Mesodermal cell (in vitro differentiated cells): ENCODE measurements at regions not wholly inside any gene's neighbourhood (a gene's known extent, or its start where the extent isn't known, plus 50 kb on each side); places are given as distances from the start of the nearest gene placed in this dataset.
"Not testable (repeated sequence)": the region's sequence is repeated elsewhere in the genome, so short reads cannot be mapped to it uniquely, and the experiment has no call there.

ENCODE experiments used
- H3K27ac ChIP-seq: 2 replicates; pipeline ENCODE4 v1.7.0; 2013; ENCODE audit warnings: mild to moderate bottlenecking, low read depth, low read length, moderate library complexity; ENCODE audit not compliant: severe bottlenecking
- H3K36me3 ChIP-seq: 2 replicates; pipeline ENCODE4 v1.7.1; 2013; ENCODE audit warnings: mild to moderate bottlenecking, low read length, moderate library complexity; ENCODE audit not compliant: control insufficient read depth, insufficient read depth
- H3K4me1 ChIP-seq: one replicate; pipeline ENCODE4 v1.7.1; 2013; ENCODE audit warnings: mild to moderate bottlenecking, low read length; ENCODE audit not compliant: insufficient read depth, control insufficient read depth, poor library complexity, severe bottlenecking
- H3K4me3 ChIP-seq: 2 replicates; pipeline ENCODE4 v1.7.0; 2013; ENCODE audit warnings: low read length, control low read depth, mild to moderate bottlenecking; ENCODE audit not compliant: insufficient read depth, poor library complexity, severe bottlenecking; ENCODE audit errors: extremely low read depth
- H3K9me3 ChIP-seq: 2 replicates; pipeline ENCODE4 v1.7.1; 2013; ENCODE audit warnings: mild to moderate bottlenecking, low read length, moderate library complexity; ENCODE audit not compliant: control insufficient read depth
- WGBS, 2 experiments: methylation state at CpG; one replicate each; pipeline ENCODE4 v1.1.5; 2013; ENCODE audit warnings: missing lambda C conversion rate in 2 of 2; ENCODE audit not compliant: insufficient coverage in 2 of 2; 5-methylcytosine and 5-hydroxymethylcytosine counted together

- not testable (repeated sequence) for H3K27ac ChIP-seq, H3K9me3 ChIP-seq, H3K4me1 ChIP-seq, H3K4me3 ChIP-seq, H3K36me3 ChIP-seq
- WGBS, 2 experiments = 100% methylated on average over 1 of the region's 1 CpG; no CpG with 5 or more reads in 1 of the 2 experiments
These were observed 86.7 kb upstream of the CDC42EP3 start for GRCh38 chr2:37758141-37758601.

GRCh38 chr2:37759989-37760388, 88.5 kb upstream of the CDC42EP3 start:
- WGBS, 2 experiments = no CpG with 5 or more reads among the region's 1 CpG
- not testable (repeated sequence) for H3K36me3 ChIP-seq, H3K9me3 ChIP-seq, H3K27ac ChIP-seq, H3K4me1 ChIP-seq, H3K4me3 ChIP-seq

- Histone ChIP-seq H3K4me1 (peaks cover 12% of the 10 kb centered on the region), H3K36me3 (no peaks in the 10 kb centered on the region), H3K27ac (no peak overlapping the region), H3K4me3 (no peak overlapping the region), H3K9me3 (peaks cover 8% of the 10 kb centered on the region)
- WGBS, 2 experiments = 80 to 100% methylated on average over 1 to 2 of the region's 6 CpGs
These were observed 89.0 kb upstream of the CDC42EP3 start for GRCh38 chr2:37760471-37760870.

- 90 to 100% methylated on average over 1 to 2 of the region's 2 CpGs for WGBS, 2 experiments
- H3K9me3 ChIP-seq, H3K36me3 ChIP-seq, H3K4me3 ChIP-seq, H3K27ac ChIP-seq: not testable (repeated sequence)
- H3K4me1 ChIP-seq = peaks cover 29% of the 10 kb centered on the region
These were observed 90.8 kb upstream of the CDC42EP3 start for GRCh38 chr2:37762281-37762680.

- 69 to 83% methylated on average over 1 to 2 of the region's 2 CpGs for WGBS, 2 experiments
- Histone ChIP-seq H3K36me3 (no peaks in the 10 kb centered on the region), H3K4me1 (peaks cover 50% of the 10 kb centered on the region), H3K27ac (no peak overlapping the region), H3K4me3 (no peak overlapping the region), H3K9me3 (peaks cover 8% of the 10 kb centered on the region)
These were observed 93.3 kb upstream of the CDC42EP3 start for GRCh38 chr2:37764739-37765138.

- peaks cover 15% of the 10 kb centered on the region for H3K9me3 ChIP-seq
- WGBS, 2 experiments = 0 to 23% methylated on average over 2 to 3 of the region's 3 CpGs
- H3K36me3 ChIP-seq = no peaks in the 10 kb centered on the region
- H3K4me3 ChIP-seq = no peak overlapping the region
- H3K4me1 ChIP-seq = peaks cover 50% of the 10 kb centered on the region
- peak overlapping the region; percentile 93 for H3K27ac ChIP-seq
These were observed 94.7 kb upstream of the CDC42EP3 start for GRCh38 chr2:37766106-37766505.

GRCh38 chr2:37767046-37767445, 95.6 kb upstream of the CDC42EP3 start:
- peaks cover 59% of the 10 kb centered on the region for H3K4me1 ChIP-seq

GRCh38 chr2:37767959-37768925, 96.8 kb upstream of the CDC42EP3 start:
- Histone ChIP-seq H3K4me3 (no peak overlapping the region), H3K27ac (peak overlapping the region; percentile 69)

More at GRCh38 chr2:37767046-37767445, 95.6 kb upstream of the CDC42EP3 start:
- Histone ChIP-seq H3K27ac (no peak overlapping the region), H3K36me3 (no peaks in the 10 kb centered on the region), H3K4me3 (no peak overlapping the region), H3K9me3 (peaks cover 19% of the 10 kb centered on the region)

GRCh38 chr2:37769551-37769950, 98.1 kb upstream of the CDC42EP3 start:
- H3K4me3 ChIP-seq = no peak overlapping the region
- peaks cover 11% of the 10 kb centered on the region for H3K9me3 ChIP-seq
- H3K27ac ChIP-seq = no peak overlapping the region
- WGBS, 2 experiments = 96 to 100% methylated on average over 2 of the region's 3 CpGs
- no peaks in the 10 kb centered on the region for H3K36me3 ChIP-seq
- peaks cover 65% of the 10 kb centered on the region for H3K4me1 ChIP-seq

More at GRCh38 chr2:37767959-37768925, 96.8 kb upstream of the CDC42EP3 start:
- Histone ChIP-seq H3K4me1 (peaks cover 68% of the 10 kb centered on the region), H3K9me3 (peaks cover 18% of the 10 kb centered on the region), H3K36me3 (no peaks in the 10 kb centered on the region)
- 100% methylated on average over 3 of the region's 6 CpGs; no CpG with 5 or more reads in 1 of the 2 experiments for WGBS, 2 experiments

- Histone ChIP-seq H3K9me3 (peaks cover 11% of the 10 kb centered on the region), H3K27ac (no peak overlapping the region), H3K36me3 (no peaks in the 10 kb centered on the region), H3K4me1 (peaks cover 66% of the 10 kb centered on the region), H3K4me3 (no peak overlapping the region)
- 94 to 100% methylated on average over 1 to 2 of the region's 2 CpGs for WGBS, 2 experiments
These were observed 99.4 kb upstream of the CDC42EP3 start for GRCh38 chr2:37770797-37771196.

- WGBS, 2 experiments = 90 to 94% methylated on average over 2 of the region's 3 CpGs
- Histone ChIP-seq H3K4me1 (peaks cover 66% of the 10 kb centered on the region), H3K4me3 (no peak overlapping the region), H3K9me3 (peaks cover 11% of the 10 kb centered on the region), H3K36me3 (no peaks in the 10 kb centered on the region), H3K27ac (no peak overlapping the region)
These were observed 100.2 kb upstream of the CDC42EP3 start for GRCh38 chr2:37771600-37772088.
